ENCODE measurements at regions not wholly inside any gene's neighbourhood (a gene's known extent, or its start where the extent isn't known, plus 50 kb on each side); places are given as distances from the start of the nearest gene placed in this dataset.
A peak's percentile ranks its signal among the peaks of the same experiment; 100 is the strongest.
"Not testable (repeated sequence)": the region's sequence is repeated elsewhere in the genome, so short reads cannot be mapped to it uniquely, and the experiment has no call there.

DNA sequence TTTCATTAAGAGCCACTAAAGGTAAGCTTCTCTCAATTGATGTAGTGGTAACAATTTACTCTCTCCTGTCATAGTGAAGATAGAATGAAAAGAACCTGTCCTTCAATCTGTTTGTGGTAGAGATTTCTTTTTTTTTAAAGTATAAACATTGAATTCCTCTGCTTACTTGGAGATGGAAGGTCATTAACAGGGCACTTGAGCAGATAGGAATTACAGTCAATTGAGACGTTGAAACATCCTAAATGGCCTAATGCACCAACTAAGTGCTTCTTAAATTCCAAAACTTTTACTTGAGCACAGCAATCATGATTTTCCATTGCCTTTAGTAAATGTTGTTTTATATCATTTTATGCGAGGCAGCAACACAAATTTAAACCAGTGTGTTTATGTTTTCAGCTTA lies 241.4 kb downstream of the FOXG1 start:
- no peaks in the 10 kb centered on the region for H3K9me3 ChIP-seq
- intact Hi-C loops (cut with DNase I) = no loop called here
- no peaks in the 10 kb centered on the region for H3K27me3 ChIP-seq
- DNase-seq (no peak), ATAC-seq (no peak)
- H3K4me3 ChIP-seq = no peak overlapping the region
- H3K4me1 ChIP-seq = no peaks in the 10 kb centered on the region
- no peaks in the 10 kb centered on the region for H3K36me3 ChIP-seq
- no peak overlapping the region for H3K27ac ChIP-seq
- TF ChIP-seq, protein P1, sequence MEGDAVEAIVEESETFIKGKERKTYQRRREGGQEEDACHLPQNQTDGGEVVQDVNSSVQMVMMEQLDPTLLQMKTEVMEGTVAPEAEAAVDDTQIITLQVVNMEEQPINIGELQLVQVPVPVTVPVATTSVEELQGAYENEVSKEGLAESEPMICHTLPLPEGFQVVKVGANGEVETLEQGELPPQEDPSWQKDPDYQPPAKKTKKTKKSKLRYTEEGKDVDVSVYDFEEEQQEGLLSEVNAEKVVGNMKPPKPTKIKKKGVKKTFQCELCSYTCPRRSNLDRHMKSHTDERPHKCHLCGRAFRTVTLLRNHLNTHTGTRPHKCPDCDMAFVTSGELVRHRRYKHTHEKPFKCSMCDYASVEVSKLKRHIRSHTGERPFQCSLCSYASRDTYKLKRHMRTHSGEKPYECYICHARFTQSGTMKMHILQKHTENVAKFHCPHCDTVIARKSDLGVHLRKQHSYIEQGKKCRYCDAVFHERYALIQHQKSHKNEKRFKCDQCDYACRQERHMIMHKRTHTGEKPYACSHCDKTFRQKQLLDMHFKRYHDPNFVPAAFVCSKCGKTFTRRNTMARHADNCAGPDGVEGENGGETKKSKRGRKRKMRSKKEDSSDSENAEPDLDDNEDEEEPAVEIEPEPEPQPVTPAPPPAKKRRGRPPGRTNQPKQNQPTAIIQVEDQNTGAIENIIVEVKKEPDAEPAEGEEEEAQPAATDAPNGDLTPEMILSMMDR (IDR thresholded peaks at IDR 0.05) = no peak

DNA sequence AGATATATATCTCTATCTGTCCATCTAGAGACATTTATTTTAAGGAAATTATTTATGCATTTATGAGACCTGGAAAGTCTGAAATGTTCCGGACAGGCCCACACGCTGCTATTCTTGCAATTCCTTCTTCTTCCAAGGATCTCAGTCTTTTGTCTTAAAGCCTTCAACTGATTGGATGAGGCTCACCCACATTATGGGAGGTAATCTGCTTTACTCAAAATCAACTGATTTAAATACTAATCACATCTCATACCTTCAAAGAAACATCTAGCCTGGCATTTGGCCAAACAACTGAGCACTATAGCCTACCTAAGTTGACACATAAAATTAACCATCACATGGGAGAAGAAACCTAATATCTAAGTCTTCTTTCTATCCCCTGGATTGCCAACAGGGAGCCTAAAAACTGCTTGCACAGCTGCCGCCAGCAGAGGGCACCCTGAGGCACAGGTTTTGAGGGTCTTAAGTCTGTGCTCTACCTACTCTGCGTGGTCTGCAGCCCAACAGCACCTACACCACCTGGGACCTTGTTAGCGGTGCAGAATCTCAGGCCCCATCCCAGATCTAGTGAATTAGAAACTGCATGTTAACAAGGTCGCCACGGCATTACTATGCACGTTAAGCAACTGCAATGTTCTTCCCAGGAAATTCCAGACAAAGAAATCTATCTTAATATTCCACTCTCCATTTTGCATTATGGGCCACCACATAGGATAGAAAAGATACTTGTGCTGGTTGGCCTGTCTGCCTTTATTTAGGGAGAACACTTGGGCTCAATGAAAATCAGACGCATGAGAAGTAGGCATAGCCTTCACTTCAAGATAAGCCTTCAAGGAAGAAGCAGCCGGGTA lies 249.7 kb downstream of the FOXG1 start:
- intact Hi-C loops (cut with DNase I) = no loop called here
- no peaks in the 10 kb centered on the region for H3K9me3 ChIP-seq
- no peaks in the 10 kb centered on the region for H3K4me1 ChIP-seq
- TF ChIP-seq, protein P1 (IDR thresholded peaks at IDR 0.05) = peak in 1 of 2 donors; percentile 36
- no peak overlapping the region for H3K27ac ChIP-seq
- ATAC-seq (peak; percentile 41), DNase-seq (peak in 2 of 4 donors; percentile 11 to 12)
- H3K4me3 ChIP-seq = no peak overlapping the region
- no peaks in the 10 kb centered on the region for H3K27me3 ChIP-seq
- no peaks in the 10 kb centered on the region for H3K36me3 ChIP-seq

DNA sequence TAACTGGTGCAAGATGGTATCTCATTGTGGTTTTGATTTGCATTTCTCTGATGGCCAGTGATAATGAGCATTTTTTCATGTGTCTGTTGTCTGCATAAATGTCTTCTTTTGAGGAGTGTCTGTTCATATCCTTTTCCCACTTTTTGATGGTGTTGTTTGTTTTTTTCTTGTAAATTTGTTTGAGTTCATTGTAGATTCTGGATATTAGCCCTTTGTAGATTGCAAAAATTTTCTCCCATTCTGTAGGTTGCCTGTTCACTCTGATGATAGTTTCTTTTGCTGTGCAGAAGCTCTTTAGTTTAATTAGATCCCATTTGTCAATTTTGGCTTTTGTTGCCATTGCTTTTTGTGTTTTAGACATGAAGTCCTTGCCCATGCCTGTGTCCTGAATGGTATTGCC lies 256.9 kb downstream of the FOXG1 start:
- H3K4me1 ChIP-seq; H3K27me3 ChIP-seq; H3K36me3 ChIP-seq; H3K4me3 ChIP-seq; H3K27ac ChIP-seq; ATAC-seq; intact Hi-C loops (cut with DNase I); DNase-seq: not testable (repeated sequence)
- H3K9me3 ChIP-seq = peaks cover 0 to 33% of the 10 kb centered on the region in 2 donors

DNA sequence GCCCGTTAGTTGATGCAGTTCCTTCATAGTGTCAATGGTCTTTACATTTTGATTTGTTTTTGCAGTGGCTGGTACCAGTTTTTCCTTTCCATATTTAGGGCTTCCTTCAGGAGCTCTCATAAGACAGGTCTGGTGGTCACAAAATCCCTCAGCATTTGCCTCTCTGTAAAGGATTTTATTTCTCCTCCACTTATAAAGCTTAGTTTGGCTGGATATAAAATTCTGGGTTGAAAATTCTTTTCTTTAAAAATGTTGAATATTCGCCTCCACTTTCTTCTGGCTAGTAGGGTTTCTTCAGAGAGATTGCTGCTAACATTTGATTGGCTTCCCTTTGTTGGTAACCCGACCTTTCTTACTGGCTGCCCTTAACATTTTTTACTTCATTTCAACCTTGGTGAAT lies 260.9 kb downstream of the FOXG1 start:
- H3K36me3 ChIP-seq; H3K27ac ChIP-seq; ATAC-seq; H3K4me1 ChIP-seq; DNase-seq; intact Hi-C loops (cut with DNase I); H3K4me3 ChIP-seq; H3K27me3 ChIP-seq: not testable (repeated sequence)
- H3K9me3 ChIP-seq = peaks cover 0 to 33% of the 10 kb centered on the region in 2 donors

DNA sequence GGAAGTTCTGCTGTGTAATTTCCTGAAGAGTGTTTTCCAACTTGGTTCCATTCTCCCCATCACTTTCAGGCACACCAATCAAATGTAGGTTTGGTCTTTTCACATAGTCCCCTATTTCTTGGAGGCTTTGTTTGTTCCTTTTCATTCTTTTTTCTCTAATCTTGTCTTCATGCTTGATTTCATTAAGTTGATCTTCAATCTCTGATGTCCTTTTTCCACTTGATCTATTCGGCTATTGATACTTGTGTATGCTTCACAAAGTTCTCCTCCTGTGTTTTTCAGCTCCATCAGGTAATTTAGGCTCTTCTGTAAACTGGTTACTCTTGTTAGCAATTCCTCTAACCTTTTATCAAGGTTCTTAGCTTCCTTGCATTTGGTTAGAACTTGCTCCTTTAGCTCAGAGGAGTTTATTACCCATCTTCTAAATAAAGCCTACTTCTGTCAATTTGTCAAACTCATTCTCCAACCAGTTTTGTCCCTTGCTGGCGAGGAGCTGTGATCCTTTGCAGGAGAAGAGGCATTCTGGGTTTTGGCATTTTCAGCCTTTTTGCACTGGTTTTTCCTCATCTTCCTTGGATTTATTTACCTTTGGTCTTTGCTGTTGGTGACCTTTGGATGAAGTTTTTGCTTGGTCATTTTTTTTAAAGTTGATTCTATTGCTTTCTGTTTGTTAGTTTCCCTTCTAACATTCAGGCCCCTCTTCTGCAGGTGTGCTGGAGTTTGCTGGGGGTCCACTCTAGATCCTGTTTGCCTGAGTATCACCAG lies 261.5 kb downstream of the FOXG1 start:
- H3K27me3 ChIP-seq; ATAC-seq; intact Hi-C loops (cut with DNase I); DNase-seq; H3K27ac ChIP-seq; H3K4me1 ChIP-seq; H3K36me3 ChIP-seq; H3K4me3 ChIP-seq: not testable (repeated sequence)
- H3K9me3 ChIP-seq = peaks cover 0 to 33% of the 10 kb centered on the region in 2 donors

DNA sequence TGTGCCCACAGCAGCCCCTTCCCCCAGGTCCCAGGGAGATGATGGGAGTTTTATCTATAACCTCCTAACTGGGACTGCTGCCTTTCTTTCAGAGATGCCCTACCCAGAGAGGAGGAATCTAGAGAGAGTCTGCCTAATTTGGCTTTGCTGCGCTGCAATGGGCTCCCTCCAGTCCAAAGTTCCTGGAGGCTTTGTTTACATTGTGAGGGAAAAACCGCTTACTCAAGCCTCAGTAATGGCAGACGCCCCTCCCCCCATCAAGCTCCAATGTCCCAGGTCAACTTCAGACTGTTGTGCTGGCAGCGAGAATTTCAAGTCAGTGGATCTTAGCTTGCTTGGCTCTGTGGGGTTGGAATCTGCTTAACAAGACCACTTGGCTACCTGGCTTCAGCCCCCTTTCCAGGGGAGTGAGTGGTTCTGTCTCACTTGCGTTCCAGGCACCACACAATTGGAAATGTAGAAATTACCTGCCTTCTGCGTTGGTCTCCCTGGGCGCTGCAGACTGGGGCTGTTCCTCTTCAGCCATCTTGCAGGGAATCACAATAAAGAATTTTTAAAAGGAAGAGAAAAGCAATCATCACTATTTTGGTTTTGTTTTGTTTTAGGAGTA lies 262.5 kb downstream of the FOXG1 start:
- Histone ChIP-seq H3K4me1 (no peaks in the 10 kb centered on the region), H3K9me3 (peaks cover 0 to 28% of the 10 kb centered on the region in 2 donors), H3K27ac (no peak overlapping the region), H3K4me3 (no peak overlapping the region), H3K27me3 (no peaks in the 10 kb centered on the region), H3K36me3 (no peaks in the 10 kb centered on the region)
- ATAC-seq (no peak), DNase-seq (no peak)
- TF ChIP-seq, protein P1 (IDR thresholded peaks at IDR 0.05) = no peak
- intact Hi-C loops (cut with DNase I) = no loop called here

All from left lung (tissue), 4 donors.